T1000 (cell line): ENCODE measurements at regions not wholly inside any gene's neighbourhood (a gene's known extent, or its start where the extent isn't known, plus 50 kb on each side); places are given as distances from the start of the nearest gene placed in this dataset.

Experiments used
- DNase-seq: peaks from one replicate; lab custom pipeline; 2025; ENCODE audit warnings: mixed read lengths; lab: John Stamatoyannopoulos, UW

DNA sequence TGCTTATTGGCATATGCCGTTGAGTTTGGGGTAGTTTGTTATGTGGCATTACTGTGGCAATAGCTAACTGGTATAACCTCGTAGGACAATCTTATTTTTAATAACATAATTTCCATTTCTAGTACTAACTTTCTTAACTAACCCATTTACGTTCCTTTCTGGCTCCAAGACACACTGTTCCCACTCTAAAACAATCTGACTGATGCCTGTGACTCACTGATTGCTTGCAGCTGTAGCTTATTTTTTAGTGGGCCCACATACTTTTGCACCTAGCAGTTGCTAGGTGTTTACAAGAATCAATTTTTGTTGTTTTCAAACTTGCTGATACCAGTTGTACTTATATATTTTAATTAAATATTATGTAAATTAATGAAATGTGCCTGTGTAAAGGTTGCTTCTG lies 52.2 kb downstream of the FAT3 start:
- DNase-seq, result no peak

DNA sequence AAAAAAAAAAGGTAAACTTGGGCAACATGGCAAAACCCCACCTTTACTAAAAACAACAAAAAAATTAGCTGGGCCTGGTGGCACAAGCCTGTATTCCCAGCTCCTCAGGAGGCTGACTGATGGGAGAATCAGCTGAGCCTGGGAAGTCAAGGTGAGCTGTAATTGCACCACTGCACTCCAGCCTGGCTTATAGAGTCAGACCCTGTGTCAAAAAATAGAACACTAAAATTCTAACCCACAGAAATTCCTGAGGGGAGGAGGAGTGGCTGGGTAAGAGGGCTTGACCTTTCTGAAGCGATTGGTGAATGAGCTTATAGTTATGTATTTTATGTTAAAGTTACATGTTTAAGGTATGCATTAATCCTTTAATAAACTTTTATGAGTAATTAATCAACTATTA lies 53.3 kb downstream of the FAT3 start:
- DNase-seq, result no peak

DNA sequence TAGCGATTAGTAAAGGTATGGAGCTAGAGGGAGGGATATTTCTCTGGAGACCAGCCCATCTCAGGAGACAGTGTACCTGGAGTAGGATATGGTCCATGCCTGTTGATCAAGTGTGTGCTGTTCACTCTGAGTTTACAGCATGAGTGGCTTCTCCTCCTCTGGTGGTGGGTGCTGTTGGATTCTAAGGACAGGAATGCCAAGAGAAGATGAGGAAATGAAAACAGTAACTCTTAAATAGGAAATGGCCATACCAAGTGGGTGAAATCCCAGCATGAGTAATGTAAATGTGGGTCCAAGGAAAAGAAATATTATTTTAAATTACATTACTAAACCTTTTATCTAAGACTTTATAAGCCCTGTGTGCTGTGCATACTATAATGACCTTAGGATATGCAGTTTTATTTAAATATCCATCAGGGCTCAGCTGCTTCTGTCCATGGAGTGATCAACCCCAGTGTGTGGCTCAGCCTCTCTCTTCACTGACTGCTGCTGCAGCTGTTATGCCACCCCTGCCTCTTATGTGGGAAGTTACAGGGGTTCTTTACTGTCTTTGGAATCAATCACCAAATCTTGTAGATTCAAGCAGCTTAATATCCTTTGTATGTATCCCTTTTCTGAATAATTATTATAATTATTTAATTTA lies 54.3 kb downstream of the FAT3 start:
- DNase-seq, result no peak

DNA sequence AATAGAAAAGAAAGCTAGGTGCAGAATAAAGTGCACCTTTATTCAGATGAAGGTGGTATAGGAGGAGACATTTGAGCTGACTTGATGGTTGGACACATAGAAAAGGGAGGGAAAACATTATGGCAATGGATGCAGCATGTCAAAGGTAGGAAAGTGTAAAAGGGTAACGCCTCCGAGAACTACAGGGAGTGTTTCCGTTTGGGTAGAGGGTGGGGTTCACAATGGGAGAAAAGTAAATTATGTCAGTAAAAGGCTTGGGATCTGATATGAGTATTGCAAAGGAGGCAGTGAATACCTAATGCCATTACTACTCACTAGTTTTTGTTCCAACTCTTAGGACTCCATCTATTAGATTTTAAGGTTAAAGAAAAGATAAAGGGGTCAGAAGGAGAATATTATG lies 59.5 kb downstream of the FAT3 start:
- DNase-seq, result no peak

DNA sequence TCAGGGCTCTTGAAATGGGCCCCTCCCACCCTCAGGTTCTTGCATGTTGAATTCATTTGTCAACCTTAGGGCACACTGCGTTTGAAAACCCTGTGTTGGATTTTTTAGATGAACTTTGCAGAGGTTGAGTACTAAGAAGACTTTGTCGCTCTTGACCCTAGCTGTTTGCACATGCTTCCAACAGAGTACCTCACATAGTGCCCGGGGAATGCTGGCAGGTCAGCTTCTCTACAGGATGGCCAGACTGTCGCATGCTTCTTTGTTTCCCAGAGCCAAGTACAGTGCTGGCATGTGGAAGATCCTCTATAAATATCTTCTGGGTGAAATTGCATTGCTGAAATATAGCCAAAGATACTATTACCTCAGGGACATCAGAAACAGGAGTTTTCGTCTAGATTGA lies 59.9 kb downstream of the FAT3 start:
- DNase-seq, result no peak

GRCh38 chr11:92285776-92286175 lies 61.2 kb downstream of the FAT3 start:
- DNase-seq, result no peak

GRCh38 chr11:92286709-92287108 lies 62.1 kb downstream of the FAT3 start:
- no peak for DNase-seq

GRCh38 chr11:92295175-92296137 lies 70.8 kb downstream of the FAT3 start:
- no peak for DNase-seq

DNA sequence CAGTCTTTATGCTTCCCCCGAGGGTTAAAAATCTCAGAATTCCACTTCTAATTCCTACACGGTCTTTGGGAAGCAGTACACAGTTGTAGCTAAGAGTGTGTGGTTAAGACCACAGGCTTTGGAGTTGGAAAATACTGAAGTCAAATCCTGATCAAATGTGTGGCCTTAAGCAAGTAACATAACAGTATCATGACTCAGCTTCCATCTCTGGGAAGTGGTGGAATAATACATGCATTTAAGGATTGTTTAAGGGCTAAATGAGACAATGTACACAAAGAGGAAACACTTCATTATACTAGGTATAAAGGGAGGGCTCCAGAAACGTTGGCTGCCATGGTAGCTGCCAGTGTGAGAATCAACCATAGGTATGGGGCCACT lies 71.5 kb downstream of the FAT3 start:
- DNase-seq, result no peak

GRCh38 chr11:92297567-92298553 lies 73.2 kb downstream of the FAT3 start:
- DNase-seq, result no peak

GRCh38 chr11:92300876-92301275 lies 76.3 kb downstream of the FAT3 start:
- no peak for DNase-seq

DNA sequence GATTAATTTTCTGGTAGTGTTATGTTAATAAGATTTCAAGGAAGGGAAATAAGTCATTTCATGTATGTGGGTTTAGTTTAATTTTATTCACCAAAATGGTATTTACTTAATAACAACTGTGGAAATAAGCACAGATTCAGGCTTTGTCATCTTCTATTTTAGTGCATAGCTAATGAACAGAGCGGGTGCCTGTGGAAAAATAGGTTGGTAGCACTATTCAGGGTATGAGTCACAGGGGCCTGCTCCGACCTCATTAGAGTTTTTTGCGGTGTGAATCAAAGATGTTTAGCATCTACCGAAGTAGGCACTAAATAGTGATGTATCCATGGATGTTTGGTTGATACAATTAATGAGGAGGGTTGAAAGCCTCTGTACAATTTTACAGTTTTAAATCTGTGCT lies 78.2 kb downstream of the FAT3 start:
- no peak for DNase-seq

GRCh38 chr11:92304271-92304670 lies 79.7 kb downstream of the FAT3 start:
- no peak for DNase-seq

GRCh38 chr11:92306966-92307510 lies 82.4 kb downstream of the FAT3 start:
- no peak for DNase-seq

DNA sequence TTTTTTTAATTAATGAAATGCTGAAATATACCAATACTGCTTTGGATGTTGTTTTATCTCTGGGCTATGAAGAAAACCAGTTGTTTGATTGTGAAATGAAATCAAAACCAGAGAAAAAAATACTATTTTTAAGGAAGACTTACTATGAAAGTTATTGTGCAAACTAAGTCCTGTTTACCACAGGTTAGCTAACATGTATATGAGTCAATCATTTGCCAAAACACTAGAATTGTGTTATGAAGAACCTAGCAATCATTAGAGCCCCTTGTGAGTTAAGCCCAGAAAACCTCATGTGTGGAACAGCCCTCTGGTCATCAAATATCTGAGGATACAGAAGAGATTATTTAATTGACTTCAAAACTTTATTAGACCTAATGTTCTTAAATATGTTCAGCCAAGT lies 83.7 kb downstream of the FAT3 start:
- no peak for DNase-seq

DNA sequence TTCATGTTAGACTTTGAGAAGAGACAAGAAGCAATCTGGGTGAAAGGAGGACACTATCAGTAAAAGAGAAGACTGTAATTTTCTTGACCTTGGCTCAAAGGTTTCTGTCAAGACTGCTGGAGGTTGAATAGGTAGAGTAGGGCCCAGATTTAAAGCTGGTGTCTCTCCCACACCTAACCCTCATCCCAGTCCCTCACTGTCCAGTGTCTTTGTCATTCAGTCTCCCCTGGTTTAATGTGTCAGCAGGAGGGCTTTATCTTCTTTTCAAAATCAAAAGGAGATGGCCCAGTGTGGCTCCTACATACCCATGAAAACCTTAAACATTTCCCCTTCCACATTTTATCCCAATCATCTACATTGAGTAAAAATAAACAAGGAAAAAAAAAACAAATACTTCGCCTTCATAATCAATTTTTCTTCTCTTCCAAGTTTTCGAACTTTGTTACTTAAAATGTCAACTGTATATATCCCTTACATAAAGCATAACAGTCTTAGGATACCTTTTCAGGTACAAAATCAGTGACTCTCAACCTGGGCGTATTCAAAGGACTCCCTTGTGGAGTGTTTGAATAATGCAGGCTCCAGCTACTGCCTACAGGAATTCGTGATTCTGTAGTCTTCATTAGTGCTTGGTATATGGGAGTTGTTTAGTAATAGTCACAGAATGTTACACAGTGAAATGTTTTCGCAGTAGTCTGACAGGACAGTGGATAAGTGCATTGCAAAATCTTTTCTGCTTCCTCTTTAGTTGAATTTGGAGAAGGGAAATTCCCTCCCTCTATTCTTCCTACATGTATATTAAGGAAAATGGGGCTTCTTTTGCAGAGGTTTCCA lies 87.2 kb downstream of the FAT3 start:
- DNase-seq, result no peak

- DNase-seq, result no peak
Observed at GRCh38 chr11:92313784-92314183, 89.2 kb downstream of the FAT3 start.

- no peak for DNase-seq
Observed at GRCh38 chr11:92314499-92314898, 89.9 kb downstream of the FAT3 start.

DNA sequence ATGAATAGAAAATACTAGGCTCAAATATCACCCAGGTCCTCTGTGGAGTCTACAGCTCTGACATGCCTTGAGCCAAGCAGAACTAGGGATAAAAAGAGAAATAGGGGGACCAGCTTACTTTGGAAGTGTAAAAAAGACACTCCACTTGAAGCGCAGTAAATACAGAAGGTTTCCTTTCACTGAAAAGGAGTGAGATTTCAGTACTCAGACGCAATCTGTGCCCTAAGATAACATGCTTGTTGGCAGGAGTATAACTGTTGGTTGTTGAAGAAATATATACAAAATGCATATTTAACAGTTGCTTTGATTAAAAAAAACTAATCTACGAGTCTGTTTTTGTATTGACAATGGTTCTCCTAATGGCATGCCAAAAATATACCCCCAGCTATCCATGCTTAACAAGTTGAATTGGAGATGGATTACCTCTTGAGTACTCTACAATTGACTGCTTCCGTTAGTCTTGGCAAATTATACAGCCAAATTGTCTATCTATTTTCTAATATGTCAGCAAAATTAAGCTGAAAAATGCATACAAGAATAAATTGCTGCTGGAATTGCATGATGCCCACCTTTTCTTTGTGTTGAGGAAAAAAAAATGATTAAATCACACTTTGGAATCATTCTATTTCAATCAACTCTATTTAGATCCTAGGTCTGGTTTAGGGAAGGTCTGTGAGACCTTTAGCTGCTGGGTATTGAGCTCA lies 91.6 kb downstream of the FAT3 start:
- no peak for DNase-seq

DNA sequence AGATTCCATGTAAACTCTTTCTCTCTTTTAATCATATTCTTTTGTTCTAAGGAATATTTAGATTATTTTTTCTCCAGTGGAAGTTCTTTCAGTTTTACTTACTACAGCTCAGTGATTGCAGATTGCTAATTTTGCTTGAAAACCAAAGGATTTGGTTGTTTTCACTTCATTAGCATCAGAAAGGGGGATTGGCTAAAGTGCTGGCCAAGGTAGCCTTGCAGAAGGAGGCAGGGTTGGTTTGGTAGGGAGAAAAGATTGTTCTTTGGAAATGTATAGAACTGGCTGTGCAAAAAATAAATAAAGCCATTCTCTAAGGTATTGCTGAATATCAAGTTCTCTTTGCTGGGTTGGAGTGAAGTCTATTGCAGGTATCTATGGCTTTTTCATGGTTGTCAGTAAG lies 92.6 kb downstream of the FAT3 start:
- DNase-seq, result no peak
